GM23248 (cell line): ENCODE measurements at regions not wholly inside any gene's neighbourhood (a gene's known extent, or its start where the extent isn't known, plus 50 kb on each side); places are given as distances from the start of the nearest gene placed in this dataset.

Experiments used
- DNase-seq: peaks from one replicate; pipeline ENCODE4 v3.0.0-alpha.2; 2015
- H2AFZ ChIP-seq: fragments of 200-600 bp; sonication (generic); 2 replicates; pipeline ENCODE4 v1.6.1; 2016; ENCODE audit warnings: antibody characterized with exemption
- H3F3A ChIP-seq: fragments of 200-600 bp; sonication (generic); 2 replicates; pipeline ENCODE4 v1.6.1; 2016; ENCODE audit warnings: mild to moderate bottlenecking, antibody characterized with exemption, mixed run types; ENCODE audit not compliant: insufficient read depth
- H3K27ac ChIP-seq: fragments of 200-600 bp; sonication (generic); 2 replicates; pipeline ENCODE4 v1.5.1; 2016; ENCODE audit warnings: mild to moderate bottlenecking
- H3K27me3 ChIP-seq: fragments of 200-600 bp; sonication (generic); replicated peaks from 2 replicates; pipeline ENCODE4 v1.6.1; 2016; ENCODE audit warnings: mild to moderate bottlenecking; ENCODE audit not compliant: insufficient read depth
- H3K36me3 ChIP-seq: fragments of 200-600 bp; sonication (generic); 2 replicates; pipeline ENCODE4 v1.6.1; 2016; ENCODE audit warnings: low read depth, mild to moderate bottlenecking
- H3K4me1 ChIP-seq: fragments of 200-600 bp; sonication (generic); 2 replicates; pipeline ENCODE4 v1.6.1; 2016; ENCODE audit warnings: mild to moderate bottlenecking; ENCODE audit not compliant: insufficient read depth
- H3K4me2 ChIP-seq: fragments of 200-600 bp; sonication (generic); one replicate; pipeline ENCODE4 v1.6.1; 2016; ENCODE audit warnings: mild to moderate bottlenecking; ENCODE audit not compliant: unreplicated experiment
- H3K4me3 ChIP-seq: fragments of 200-600 bp; sonication (generic); 2 replicates; pipeline ENCODE4 v1.5.1; 2016; ENCODE audit warnings: mild to moderate bottlenecking
- H3K79me2 ChIP-seq: fragments of 200-600 bp; sonication (generic); 2 replicates; pipeline ENCODE4 v1.6.1; 2016; ENCODE audit warnings: mild to moderate bottlenecking; ENCODE audit not compliant: insufficient read depth
- H3K9ac ChIP-seq: fragments of 200-600 bp; sonication (generic); 2 replicates; pipeline ENCODE4 v1.6.1; 2016; ENCODE audit warnings: mild to moderate bottlenecking
- H3K9me2 ChIP-seq: fragments of 200-600 bp; sonication (generic); 2 replicates; pipeline ENCODE4 v1.6.1; 2016; ENCODE audit warnings: mixed run types, mild to moderate bottlenecking, moderate library complexity; ENCODE audit not compliant: insufficient read depth
- H3K9me3 ChIP-seq: fragments of 200-600 bp; sonication (generic); one replicate; pipeline ENCODE4 v1.6.1; 2017; ENCODE audit warnings: low read depth
- H4K20me1 ChIP-seq: fragments of 200-600 bp; sonication (generic); 2 replicates; pipeline ENCODE4 v1.6.0; 2016; ENCODE audit not compliant: insufficient read depth
- EZH2 ChIP-seq: fragments of 200-600 bp; sonication (generic); IDR thresholded peaks from 2 replicates; pipeline ENCODE4 v1.6.1; 2018; ENCODE audit warnings: antibody characterized with exemption, mild to moderate bottlenecking; ENCODE audit not compliant: insufficient read depth, poor library complexity, severe bottlenecking
- EZH2phosphoT487 ChIP-seq: fragments of 200-600 bp; sonication (generic); IDR thresholded peaks from 2 replicates; pipeline ENCODE4 v1.6.1; 2018; ENCODE audit warnings: antibody characterized with exemption, moderate library complexity, mild to moderate bottlenecking, low read depth; ENCODE audit not compliant: insufficient read depth
- WGBS, 2 experiments: methylation state at CpG; one replicate each; pipeline ENCODE4 v1.1.6; 2015 to 2017; ENCODE audit warnings: low lambda C conversion rate in 2 of 2, low coverage in 1 of 2; ENCODE audit errors: missing lambda C conversion rate in 2 of 2; 5-methylcytosine and 5-hydroxymethylcytosine counted together
- in situ Hi-C: fragments of 300-500 bp; cut with MboI; formaldehyde crosslinking; loops from 2 replicates; pipeline ENCODE4 v1.15.0; 2020

DNA sequence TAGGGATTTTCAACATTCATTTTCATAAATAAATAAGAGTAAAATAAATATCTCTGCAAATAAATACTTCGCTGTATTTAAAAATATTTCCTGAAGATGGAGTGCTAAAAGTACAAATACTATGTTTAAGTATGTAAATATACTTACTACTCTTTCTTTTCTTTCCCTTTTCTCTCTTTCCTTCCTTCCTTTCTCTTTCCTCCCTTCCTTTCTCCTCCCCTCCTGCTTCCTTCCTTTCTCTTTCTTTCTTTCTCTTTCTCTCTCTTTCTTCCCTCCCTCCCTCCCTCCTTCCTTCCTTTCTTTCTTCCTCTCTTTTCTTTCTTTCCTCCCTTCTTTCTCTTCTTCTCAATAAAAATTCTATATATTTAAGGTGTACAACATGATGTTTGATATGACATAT lies 496.1 kb downstream of the CCSER2 start:
- H3K36me3 ChIP-seq, result no peaks in the 10 kb centered on the region
- H3K9me3 ChIP-seq, result no peaks in the 10 kb centered on the region
- H3K4me3 ChIP-seq, result no peak overlapping the region
- H3K4me1 ChIP-seq, result 0 out of 2 replicates have a peak, but pooled peaks cover 5% of the 10 kb centered on the region
- no peak overlapping the region for H3K27ac ChIP-seq
- H2AFZ ChIP-seq, result no peak overlapping the region
- no peak overlapping the region for H3K9ac ChIP-seq
- H4K20me1 ChIP-seq, result no peaks in the 10 kb centered on the region
- no peak overlapping the region for H3K4me2 ChIP-seq
- in situ Hi-C loops, result no loop called here
- H3K9me2 ChIP-seq, result no peaks in the 10 kb centered on the region
- WGBS, 2 experiments, result 30 to 32% methylated on average over 1 of the region's 1 CpG
- TF ChIP-seq EZH2phosphoT487, result no peak
- no peak for TF ChIP-seq EZH2
- no peaks in the 10 kb centered on the region for H3K27me3 ChIP-seq
- no peaks in the 10 kb centered on the region for H3F3A ChIP-seq
- no peaks in the 10 kb centered on the region for H3K79me2 ChIP-seq
- no peak for DNase-seq

GRCh38 chr10:84825330-84825729 lies 496.9 kb downstream of the CCSER2 start:
- Histone ChIP-seq H3K27me3 (no peaks in the 10 kb centered on the region), H3K4me1 (0 out of 2 replicates have a peak, but pooled peaks cover 5% of the 10 kb centered on the region), H3K9ac (no peak overlapping the region), H3K9me2 (no peaks in the 10 kb centered on the region), H3K4me3 (no peak overlapping the region), H4K20me1 (no peaks in the 10 kb centered on the region), H3K79me2 (no peaks in the 10 kb centered on the region), H2AFZ (no peak overlapping the region), H3K27ac (no peak overlapping the region), H3F3A (no peaks in the 10 kb centered on the region), H3K9me3 (no peaks in the 10 kb centered on the region), H3K36me3 (no peaks in the 10 kb centered on the region), H3K4me2 (no peak overlapping the region)
- DNase-seq, result peak; percentile 57
- 6 to 16% methylated on average over 1 of the region's 1 CpG for WGBS, 2 experiments
- in situ Hi-C loops, result no loop called here
- TF ChIP-seq EZH2 (no peak), EZH2phosphoT487 (no peak)

GRCh38 chr10:84826704-84827103 lies 498.3 kb downstream of the CCSER2 start:
- H3K36me3 ChIP-seq, result no peaks in the 10 kb centered on the region
- in situ Hi-C loops, result no loop called here
- H3K4me3 ChIP-seq, result no peak overlapping the region
- no peaks in the 10 kb centered on the region for H3K79me2 ChIP-seq
- H3F3A ChIP-seq, result no peaks in the 10 kb centered on the region
- TF ChIP-seq EZH2 (no peak), EZH2phosphoT487 (no peak)
- H3K27me3 ChIP-seq, result no peaks in the 10 kb centered on the region
- H2AFZ ChIP-seq, result no peak overlapping the region
- no peaks in the 10 kb centered on the region for H3K9me3 ChIP-seq
- H3K4me2 ChIP-seq, result no peak overlapping the region
- no peaks in the 10 kb centered on the region for H3K9me2 ChIP-seq
- DNase-seq, result peak; percentile 2
- WGBS, 2 experiments, result 6 to 11% methylated on average over 3 of the region's 3 CpGs
- no peaks in the 10 kb centered on the region for H4K20me1 ChIP-seq
- H3K9ac ChIP-seq, result no peak overlapping the region
- H3K27ac ChIP-seq, result no peak overlapping the region
- 0 out of 2 replicates have a peak, but pooled peaks cover 5% of the 10 kb centered on the region for H3K4me1 ChIP-seq

GRCh38 chr10:84829131-84829530 lies 500.7 kb downstream of the CCSER2 start:
- Histone ChIP-seq H3K4me1 (0 out of 2 replicates have a peak, but pooled peaks cover 5% of the 10 kb centered on the region), H3F3A (no peaks in the 10 kb centered on the region), H3K4me2 (no peak overlapping the region), H2AFZ (no peak overlapping the region), H3K9ac (no peak overlapping the region), H4K20me1 (no peaks in the 10 kb centered on the region), H3K4me3 (no peak overlapping the region), H3K27me3 (no peaks in the 10 kb centered on the region), H3K36me3 (no peaks in the 10 kb centered on the region), H3K79me2 (no peaks in the 10 kb centered on the region), H3K9me2 (no peaks in the 10 kb centered on the region), H3K27ac (no peak overlapping the region), H3K9me3 (no peaks in the 10 kb centered on the region)
- no peak for TF ChIP-seq EZH2phosphoT487
- TF ChIP-seq EZH2, result no peak
- WGBS, 2 experiments, result 11 to 16% methylated on average over 7 of the region's 7 CpGs
- no peak for DNase-seq
- in situ Hi-C loops, result no loop called here
